ENCODE measurements at regions not wholly inside any gene's neighbourhood (a gene's known extent, or its start where the extent isn't known, plus 50 kb on each side); places are given as distances from the start of the nearest gene placed in this dataset.
A peak's percentile ranks its signal among the peaks of the same experiment; 100 is the strongest.

DNA sequence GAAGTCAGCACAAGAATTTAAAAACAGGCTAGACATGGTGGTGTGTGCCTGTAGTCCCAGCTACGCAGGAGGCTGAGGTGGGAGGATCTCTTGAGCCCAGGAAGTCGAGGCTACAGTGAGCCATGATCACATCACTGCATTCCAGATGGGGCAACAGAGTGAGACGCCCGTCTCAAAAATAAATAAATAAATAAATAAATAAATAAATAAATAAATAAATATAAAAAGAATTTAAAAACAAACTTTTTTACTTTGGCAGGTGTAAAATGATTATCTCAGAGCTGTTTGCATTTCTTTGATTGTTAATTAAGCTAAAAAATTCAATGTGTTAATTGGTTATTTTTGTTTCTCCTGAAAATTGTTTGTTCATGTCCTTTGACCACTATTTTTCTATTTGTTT, 97.5 kb upstream of the RPS6KA3 start:
- no peak for DNase-seq

DNA sequence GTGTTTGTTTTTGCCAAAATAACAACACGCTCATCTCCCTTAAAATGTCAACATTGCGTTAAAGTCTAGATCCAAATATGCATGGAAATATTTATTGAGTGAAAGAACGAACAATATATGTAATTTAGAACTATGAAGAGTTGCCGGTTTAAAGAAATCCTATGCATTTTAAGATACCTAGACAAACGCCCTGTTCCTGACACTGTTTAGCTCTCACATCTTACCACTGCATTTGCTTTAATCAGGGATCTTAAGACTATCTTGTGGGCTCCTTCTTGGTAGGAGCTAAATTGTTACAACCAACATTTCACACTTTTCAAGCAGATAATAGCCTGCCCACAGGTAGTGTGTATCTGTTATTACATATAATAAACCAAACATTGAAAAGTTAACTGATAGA, 96.6 kb upstream of the RPS6KA3 start:
- no peak for DNase-seq

DNA sequence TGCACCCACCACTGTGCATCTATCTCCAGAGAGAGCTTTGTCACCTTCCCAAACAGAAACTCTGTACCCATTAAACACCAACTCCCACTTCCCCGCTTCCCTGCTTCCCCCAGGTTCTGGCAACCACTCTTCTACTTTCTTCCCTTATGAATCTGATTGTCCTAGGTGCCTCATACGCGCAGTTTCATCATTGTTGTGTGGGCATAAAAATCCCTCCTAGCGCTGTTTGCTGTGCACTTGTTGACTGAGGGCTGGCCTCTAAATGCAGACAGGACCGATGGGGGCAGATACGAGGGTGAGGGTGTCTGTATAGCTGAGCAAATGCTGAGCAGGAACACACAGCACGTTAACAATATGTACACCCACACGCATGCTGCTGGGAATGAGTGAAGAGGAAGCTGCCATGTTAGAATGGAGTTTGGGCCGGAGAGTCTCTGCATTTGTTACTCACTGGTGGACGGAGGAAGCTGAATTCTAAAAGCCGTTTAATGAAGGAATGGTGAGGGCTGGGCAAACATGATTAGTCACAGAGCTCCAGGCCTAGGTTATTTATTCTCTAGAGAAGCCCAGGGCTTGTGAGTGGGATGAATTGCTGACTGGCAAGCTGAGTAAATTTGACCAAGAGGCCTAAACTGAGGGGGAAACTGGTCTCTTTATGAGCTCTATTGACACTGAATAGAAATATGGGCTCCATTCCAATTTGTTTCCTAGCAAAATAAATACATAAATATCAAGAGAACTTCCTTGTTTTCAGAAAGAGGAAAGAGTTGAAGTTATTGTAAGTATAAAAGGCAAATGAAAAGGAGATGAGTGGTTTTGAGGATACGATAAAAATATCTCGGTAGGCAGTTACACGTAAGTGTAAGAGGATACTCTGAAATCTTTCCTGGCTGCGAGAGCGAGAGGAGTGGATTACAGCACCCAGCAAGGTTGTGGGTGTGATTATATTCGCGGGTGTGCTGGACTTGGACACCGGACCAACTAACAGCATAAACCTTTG, 95.9 kb upstream of the RPS6KA3 start:
- peak; percentile 2 to 14 for DNase-seq

DNA sequence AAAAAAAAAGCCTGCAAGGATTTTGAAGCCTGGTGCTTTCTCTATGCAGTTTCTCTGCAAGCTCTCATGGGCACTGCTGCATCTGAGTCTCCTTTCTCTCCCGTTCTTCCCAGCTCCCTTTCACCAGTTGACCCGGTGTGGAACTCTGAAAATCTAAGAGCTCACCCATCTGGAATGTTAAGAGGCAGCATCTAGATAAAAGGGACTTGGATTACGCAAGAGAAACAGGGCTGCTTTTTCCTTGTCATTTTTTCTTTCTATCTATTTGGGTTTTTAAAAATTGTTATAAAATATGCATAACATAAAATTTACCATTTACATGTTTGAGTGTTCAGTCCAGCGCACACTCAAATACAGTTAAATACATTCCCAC, 95.2 kb upstream of the RPS6KA3 start:
- DNase-seq, result no peak

DNA sequence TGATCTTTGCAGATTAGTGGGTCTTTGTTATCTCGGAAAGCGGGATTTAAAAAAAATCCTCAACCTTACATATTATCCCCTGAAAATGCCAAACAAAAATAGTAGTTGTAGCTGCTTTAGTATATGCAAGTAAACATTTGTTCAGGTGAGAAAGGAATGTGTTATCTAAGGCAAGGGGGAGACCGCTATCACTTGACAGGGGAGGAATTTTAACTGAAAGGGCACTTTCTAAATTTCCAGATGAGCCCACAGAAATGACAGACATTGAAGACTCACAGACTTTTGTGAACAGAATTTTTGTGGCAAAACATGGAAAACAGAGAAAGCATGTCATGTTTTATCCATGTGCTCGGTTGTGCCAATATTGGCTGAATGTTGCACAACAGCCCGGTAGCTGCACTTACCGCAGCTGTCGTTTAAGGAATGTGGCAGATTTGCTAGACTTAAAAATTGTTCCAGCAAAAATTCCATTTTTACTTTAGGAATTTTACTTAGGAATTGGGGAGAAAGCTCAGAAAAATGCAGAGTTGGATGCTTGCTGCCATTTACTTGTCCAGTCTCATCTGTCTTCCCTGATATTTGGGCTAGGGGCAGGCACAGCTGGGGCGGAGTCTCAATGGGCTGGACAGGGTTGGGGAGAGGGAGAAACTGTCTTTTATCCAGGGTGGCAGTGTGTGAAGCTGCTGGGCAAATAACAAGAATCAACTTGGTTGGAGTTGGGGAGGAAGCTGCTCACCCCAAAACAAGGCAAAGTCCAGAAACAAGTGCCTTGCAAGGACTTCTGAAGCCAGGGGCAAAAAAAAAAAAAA, 94.6 kb upstream of the RPS6KA3 start:
- DNase-seq, result no peak

DNA sequence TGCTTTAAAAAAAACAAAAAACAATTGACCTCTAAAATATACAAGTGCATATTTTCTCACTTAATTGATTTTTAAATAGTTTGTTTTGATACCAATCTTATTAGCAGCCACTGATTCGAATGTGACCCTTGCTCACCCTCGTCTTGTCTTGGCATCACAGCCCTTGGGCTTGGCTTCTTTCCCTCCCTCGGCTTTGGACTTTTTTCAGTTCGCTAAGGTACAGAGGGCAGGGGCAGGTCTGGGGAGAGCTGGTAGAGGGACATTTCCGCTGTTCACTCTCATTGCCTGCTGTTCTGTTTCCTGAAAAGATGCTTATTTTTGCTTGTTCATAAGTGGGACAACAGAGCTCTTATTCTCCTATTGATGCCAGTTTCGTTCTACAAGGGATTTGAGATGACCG, 88.5 kb upstream of the RPS6KA3 start:
- DNase-seq, result no peak

DNA sequence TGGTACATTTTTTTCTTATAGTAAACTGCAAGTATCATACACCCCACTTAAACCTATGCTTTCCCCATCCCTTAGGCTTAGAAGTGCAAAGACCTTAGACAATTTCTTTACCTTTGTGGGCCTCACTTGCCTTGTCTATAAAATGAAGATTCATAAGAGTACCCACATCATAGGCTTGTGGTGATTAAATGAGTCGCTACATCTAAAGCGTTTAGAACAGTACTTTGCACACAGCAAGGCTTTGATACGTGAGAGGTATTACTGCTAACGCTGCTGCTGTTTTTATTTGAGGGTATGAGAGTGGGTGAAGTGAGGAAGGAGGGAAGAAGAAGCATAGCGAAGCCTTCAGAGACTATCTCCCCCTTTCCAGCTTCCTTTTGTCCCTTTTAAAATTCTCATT, 87.8 kb upstream of the RPS6KA3 start:
- DNase-seq, result no peak

DNA sequence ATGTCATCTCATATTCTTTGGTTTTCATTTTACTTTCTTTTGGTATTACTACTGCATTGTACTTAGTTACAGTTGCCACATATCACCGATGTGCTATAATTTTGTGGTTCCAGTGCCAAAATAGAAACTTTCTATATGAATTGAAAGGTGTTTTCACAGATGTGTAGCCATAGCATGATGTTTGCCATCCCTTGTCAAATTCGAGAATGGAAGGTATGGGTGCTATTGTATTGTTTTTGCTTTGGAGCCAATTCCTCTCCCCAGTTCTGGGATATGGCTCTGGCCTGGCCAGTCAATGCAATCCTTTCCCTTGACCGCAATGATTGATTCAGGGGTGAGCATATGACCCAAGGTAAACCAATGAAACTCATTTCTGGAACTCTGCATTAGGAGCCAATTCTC, 86.2 kb upstream of the RPS6KA3 start:
- no peak for DNase-seq

DNA sequence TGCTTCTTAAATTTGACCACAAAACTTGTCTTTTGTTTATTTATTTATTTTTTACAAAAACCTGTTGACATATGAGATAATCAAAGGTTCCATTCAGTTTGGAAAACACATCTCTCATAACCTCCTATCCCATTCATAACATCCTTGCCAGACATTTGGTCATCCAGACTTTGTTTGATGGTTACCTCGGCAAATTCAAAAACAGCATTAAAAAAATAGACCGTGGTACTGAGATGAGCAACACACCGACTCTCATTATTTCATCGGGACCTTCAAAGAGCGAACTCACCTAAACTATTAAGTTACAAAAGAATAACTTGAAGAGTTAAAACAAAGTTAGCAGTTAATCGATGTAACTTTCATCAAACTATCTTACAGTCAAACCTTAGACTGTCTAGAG, 85.8 kb upstream of the RPS6KA3 start:
- no peak for DNase-seq

DNA sequence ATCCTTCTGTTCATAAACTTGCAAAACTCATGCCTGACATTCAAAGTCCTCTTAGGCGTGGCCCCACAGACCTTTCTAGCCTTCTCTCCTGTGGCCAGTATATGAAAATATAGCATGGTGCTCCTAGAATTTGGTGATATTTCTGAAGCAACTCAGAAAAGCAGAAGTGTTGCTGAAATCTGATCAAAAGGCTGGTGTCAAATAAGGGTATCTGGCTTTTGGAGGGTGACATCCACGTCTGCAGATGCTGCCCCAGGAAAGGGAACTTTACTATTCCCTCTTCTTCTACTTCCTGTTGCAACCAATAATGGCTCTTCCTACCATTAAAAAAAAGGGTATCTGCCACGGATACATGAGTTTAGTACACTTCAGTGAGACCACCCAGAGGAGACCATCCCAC, 83.9 kb upstream of the RPS6KA3 start:
- DNase-seq, result no peak

DNA sequence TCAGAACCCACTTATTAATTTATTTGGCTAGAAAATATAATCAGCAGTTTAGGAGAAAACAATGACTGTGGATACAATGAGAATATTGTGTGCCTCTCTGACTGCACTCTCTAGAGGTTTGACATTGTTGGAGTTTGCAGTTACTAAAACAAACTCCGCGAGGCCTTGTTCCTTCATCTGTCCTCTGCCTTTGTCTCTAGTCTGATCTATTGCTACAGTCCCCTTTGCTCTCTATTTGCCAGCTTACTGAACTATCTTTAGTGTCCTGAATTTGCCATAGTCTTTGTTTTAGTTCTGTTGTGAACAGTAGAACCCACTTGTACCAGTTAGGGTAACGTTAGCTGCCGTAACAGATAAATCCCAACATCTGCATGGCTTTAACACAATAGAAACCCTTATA, 81.4 kb upstream of the RPS6KA3 start:
- no peak for DNase-seq

DNA sequence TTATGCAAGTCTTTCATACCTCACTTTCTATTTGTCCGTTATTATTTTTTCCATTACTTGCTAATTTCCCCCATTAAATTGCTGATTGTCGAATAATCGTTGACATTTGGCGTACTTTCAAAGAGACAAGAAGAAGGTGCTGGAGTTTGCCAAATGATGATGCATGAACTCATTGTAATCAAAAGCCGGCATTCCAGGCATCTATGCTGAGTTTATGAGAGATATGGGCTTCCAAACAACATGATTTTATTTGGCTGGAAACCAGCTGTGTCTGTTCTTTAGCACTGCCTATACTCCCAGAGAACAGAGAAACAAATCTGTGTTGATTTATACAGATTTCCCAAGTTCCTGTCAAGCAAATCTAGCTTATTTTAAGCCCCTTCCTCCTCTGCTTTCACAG, 80.8 kb upstream of the RPS6KA3 start:
- no peak for DNase-seq

DNA sequence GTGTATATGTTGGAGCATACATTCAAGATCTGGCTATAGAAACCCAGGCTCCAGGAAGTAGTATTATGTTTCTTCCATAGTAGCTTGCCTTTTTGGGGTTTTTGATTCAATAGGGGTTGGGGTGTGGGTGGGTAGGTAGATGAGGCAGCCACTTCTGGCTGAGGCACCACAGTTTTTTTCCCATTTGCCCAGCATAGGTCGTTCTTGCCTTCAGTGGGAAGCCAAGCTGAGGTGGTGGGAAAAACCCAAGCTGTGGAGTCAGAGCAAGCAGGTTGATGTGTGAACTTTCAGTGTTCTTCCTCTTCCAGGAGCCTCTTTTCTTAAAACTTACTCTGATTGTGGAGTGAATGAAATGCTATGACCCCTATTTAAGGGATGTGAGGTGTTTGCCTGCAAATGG, 67.0 kb upstream of the RPS6KA3 start:
- no peak for DNase-seq

DNA sequence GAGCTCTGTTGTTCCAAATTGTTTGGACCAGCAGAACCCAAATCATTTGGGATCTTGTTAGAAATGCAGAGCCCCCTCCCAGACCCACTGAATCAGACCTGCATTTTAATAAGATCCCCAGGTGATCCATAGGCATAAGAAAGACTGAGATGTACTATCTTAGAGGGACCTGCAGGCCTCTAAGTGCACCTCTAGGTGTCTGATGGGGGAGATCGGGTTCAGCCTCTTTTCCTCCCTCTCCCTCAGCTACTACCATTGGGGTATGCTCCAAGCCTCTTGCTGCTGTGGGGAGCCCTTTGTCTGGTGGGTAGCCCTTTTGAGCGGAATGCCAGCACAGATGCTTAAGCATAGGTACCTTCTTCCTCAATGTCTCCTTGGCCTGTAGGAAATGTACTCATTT, 63.8 kb upstream of the RPS6KA3 start:
- no peak for DNase-seq

DNA sequence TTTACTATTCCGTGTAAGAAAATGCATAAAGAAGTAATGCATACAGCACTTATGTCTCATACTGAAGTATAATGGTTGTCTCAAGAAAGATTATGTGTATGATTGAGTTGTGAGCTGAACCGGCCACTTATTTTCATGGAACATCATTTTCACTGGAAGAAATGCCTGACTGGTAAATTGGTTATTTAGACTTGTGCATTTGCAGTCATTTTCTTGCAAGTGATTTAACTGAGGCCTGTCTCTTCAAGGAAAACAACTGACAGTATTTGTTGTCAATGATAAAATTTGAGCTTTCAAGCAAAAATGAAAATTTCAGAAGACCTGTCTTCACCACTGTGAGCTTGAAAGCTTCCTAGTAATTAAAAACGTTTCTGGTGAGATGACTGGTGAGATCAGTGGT, 62.7 kb upstream of the RPS6KA3 start:
- no peak for DNase-seq

DNA sequence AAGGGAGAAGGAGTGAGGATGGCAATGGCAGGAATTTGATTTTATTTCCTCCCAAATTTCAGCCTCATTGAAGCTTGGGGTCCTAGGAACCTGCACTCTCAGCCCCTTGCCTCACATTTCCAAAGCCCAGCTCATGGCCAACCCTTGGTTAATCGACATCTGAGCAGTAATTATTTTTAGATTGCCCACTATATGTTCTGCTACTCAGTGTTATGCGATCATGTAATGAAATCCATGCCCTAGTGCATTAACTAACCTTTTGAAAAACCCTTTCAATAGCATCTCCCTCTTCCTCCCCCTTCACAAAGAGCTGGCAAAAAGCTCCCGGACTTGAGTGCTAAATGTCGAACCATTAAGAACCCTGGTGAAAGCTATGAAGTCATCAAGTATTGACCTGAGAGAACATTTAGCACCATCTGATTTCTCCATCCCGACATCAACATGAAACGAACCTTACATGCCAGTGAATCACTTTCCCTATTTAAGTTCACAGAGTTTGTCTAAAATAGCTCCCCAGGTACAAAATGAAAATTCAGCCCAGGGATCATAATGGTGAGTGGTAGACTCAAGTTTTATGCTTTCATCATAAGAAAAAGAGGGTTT, 59.2 kb upstream of the RPS6KA3 start:
- DNase-seq, result no peak

DNA sequence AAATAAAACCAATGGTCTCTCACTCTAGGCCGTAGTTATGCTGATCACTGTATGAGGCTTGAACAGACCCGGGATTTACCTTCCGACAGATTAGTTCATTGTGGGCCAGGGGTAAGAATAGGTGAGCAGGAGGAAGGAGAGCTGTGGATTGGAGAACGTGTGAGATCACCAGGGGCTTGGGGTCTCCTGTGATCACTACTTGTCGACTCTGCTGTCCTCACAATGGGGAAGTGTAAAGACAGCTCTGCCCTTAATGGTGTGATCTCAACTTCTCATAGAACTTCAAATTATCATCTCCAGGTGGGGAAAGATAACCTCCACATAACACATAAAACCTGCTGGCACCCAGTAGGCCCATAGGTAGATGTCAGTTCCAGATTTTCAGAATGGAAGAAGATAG, 56.2 kb upstream of the RPS6KA3 start:
- DNase-seq, result no peak

DNA sequence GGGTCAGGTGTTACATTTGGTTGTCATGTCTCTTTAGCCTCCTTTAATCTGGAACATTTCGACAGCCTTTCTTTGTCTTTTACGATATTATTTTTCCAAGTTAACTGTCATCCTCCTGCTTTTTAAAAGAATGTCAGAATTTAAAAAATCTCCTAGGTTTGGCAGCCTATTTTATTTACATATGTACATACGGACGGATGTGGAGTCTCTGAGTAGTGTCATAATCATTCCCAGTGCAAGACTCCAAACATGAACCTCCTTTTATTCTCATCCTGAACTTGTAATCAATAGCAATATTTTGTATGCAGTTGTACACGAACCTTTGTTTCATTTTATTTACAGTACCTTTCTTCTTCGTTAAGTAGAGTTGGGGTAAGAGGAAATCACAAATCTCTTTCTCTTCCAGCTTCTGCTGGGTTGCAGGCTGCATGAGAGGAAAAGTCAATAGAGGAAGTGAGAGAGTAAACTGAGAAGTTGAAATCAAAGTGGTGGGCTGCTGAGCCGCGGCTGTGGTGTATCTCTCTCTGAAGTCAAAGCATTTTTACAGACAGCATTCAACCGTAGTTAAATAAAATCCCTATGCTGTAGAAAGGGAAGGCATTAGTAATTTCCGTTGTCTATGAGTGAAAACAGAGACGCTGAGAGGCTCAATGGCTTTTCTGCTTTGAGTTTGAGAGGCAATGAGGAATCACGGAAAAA, 53.9 kb upstream of the RPS6KA3 start:
- DNase-seq, result no peak

DNA sequence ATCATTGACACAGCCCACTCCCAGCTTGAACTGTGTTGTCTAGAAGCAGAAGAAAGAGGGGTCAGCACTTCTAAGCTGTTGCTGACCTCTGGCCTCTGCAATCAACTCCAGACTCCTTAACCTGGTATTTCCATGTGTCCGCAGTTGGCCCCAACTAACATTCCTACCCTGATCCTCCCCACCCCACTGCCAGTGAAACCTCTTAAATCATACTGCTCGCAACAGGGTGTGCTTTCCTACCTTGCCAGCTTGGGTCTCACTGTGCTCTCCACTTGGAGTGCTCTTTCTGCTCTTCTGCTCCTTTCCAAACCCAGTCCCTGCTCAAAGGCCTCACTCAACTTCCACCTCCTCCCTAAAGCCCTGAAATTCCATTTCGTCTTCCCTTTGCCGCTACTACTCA, 52.3 kb upstream of the RPS6KA3 start:
- no peak for DNase-seq

DNA sequence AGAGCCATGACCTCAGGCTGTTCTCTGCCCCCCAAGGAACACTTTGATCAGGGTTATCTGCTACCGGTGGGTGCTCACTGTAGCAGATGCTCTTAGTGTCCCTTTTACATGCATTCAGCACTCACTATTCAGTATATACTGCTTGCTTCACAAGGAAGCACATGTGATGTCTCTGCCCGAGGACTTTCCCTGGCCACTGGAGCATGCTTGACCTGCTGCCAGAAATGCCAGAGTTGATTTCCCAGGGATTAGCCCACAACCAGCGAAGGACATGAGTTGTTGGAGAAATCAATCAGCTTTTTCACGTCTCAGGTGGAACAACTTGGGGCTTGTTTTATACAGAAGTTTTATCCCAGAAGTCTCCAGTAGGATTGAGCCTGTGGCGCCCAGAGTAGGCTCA, 51.2 kb upstream of the RPS6KA3 start:
- DNase-seq, result no peak

All from NCI-H187 (cell line).